AG08395 (cell line): ENCODE measurements at regions not wholly inside any gene's neighbourhood (a gene's known extent, or its start where the extent isn't known, plus 50 kb on each side); places are given as distances from the start of the nearest gene placed in this dataset.

Source experiments
- DNase-seq: peaks from one replicate; pipeline ENCODE4 v3.0.0; 2012; ENCODE audit warnings: mixed read lengths, low spot score

DNA sequence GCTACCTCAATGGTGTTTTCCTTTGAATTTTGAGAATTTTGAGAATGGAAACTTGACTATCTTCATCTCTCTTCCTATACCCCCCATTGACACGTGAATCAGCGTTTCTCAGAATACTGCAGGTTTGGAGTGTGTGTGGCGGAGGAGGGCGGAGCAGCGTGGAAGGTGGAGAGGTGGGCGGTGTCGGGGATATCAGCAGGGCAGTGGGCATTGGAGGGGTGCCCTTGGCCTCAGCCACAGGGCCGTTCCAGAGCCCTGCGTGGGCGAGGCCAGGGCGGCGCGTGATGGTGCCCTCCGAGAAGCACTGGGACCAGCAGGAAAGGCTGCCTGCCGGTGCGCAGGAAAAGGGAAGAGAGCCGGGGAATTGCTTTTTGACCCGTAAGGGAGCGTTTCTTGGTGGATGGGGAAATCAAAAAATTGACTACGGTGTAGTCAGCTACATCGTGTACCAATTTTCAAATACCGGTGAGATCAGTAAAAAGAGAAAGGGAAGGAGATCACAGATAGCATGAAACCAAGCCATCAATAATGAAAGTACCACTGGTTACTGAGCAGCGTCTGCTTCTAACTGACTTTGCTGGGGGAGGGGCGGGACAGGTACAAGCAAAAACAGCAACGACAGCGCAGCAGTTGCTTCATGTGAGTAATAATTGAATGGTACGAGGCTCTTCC, 82.7 kb upstream of the DUSP22 start:
- DNase-seq: no peak

DNA sequence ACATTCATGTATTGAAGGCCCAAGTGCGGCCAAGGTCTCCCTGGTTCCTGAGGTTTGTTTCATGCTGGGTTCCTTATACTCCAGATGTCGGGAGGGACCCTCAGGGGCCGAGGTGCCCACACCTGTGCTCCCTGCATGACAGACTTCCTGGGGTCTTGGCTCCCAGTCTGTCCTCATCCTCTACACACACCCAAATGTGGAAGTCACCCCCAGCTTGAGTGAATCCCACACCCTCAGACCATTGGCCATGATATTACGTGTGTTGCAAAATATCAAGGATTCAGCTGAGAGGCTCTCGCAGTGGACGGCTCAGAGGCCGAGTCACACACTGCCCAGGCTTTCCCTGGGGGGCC, 82.2 kb upstream of the DUSP22 start:
- DNase-seq: no peak

DNA sequence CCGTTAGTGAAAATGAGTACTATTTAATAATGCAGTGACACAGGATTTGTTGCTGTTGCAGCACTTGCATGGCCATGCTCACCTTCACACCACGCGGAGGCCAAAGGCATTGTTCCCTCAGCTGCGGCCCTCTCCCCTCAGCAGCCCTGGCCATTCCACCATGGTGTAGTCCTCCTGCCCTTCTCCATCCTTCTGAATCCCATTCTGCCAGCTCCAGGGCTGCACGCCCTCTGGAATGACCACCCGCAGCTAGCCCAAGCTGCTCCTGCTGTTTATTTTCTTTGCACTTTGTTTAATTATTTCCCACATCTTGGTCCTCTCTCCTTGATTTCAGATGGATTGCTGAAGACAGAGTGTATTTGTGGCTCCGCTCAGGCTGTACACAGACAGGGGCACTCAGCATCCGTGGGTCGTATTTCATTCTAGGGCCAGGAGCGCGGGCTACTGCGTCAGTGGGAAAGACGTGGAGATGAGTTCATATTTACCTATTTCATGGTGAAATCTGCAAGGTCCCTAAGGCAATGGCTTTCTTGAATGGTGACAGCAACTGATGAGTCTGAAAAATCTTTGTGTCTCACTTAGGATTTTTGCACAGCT, 81.4 kb upstream of the DUSP22 start:
- DNase-seq: no peak

DNA sequence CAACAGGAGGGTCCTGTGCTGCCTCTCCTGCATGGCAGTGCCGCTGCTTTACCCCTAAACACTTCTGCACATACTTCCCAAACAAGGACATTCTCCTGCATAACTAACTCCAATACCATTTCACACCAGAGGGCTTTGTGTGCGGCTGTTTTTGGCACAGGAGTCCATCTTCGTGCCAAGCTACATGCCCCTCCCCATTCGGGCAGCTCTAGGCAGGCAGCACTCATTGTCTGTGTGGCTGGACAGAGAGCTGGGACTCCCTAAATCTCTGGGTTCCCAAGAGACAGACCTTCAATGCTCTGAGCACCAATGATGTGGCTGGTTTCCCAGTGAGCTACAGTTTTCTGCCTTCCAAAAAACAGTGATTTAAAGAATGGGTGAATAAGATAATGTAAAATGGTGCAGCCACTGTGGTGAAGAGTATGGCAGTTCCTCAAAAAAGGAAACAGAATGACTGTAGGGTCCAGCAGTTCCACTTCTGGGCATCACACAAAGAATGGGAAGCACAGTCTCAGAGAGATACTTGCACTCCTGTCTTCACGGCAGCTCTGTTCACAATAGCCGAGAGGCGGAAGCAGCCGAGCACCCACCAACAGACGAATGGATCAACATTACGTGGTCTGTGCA, 80.3 kb upstream of the DUSP22 start:
- no peak for DNase-seq

DNA sequence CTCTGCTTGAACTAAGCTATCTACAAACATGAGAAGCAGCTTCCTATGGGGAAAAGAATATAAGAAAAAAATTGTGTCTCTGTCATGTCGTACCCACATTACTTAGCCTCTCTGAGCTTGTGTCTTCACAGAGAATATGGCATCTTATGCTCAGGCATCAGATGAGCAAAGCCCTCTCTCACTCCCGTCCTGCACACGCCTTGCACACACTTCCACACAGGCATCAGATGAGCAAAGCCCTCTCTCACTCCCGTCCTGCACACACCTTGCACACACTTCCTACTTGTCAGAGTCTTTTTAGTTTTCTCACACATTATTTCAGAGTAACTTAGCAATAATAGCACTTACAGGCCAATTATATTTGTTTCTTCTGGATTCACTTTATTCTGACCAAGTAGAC, 79.0 kb upstream of the DUSP22 start:
- no peak for DNase-seq

DNA sequence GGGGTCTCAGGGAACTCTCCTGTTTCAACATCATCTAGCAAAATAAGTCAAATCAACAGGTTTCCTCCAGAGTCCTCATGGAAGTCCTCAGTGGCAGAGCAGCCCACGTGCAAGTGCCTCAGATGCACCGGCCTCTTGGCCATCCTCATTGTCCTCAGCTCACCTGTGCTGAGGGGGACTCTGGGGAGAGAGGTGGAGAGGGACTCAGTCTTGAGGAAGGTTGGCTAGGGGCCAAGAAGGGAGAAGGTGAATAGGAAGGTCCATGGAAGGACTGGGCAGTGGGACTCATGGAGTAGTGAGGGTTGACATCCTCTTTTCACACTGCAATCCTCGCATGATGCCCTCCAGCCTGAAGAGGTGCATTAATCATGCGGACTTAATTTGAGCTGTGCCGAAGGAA, 77.9 kb upstream of the DUSP22 start:
- no peak for DNase-seq

DNA sequence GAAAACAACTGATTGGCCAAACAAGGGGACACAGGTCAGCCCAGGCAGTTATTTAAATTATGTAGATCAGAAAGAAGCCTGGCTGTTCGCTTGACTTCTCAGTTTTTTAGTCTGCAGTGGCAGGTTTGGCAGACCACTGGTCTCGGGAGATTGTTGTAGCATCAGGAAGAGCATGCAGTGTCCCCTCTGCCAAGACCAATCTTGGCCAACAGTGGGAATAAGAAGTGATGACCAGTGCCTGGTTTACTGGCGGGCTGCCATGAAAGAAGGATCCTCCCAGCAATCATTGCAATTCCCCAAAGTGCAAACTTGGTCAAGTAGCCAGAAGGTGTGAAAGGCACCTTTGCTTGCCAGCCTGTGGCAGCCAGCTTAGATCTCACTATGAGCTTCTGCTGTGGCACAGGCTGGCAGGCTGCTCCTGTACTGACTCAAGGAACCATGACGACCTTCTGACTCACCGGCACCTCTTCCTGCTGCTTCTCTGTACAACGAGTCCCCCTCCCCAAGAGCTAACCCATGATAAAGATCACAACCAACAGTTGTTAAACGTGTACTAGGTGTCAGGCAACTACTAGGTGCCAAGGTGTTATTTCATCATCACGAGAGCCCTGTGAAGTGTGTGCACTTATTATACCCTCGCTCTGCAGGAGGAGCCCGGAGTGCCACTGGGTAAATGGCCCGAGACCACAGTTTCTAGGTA, 76.8 kb upstream of the DUSP22 start:
- DNase-seq: no peak

DNA sequence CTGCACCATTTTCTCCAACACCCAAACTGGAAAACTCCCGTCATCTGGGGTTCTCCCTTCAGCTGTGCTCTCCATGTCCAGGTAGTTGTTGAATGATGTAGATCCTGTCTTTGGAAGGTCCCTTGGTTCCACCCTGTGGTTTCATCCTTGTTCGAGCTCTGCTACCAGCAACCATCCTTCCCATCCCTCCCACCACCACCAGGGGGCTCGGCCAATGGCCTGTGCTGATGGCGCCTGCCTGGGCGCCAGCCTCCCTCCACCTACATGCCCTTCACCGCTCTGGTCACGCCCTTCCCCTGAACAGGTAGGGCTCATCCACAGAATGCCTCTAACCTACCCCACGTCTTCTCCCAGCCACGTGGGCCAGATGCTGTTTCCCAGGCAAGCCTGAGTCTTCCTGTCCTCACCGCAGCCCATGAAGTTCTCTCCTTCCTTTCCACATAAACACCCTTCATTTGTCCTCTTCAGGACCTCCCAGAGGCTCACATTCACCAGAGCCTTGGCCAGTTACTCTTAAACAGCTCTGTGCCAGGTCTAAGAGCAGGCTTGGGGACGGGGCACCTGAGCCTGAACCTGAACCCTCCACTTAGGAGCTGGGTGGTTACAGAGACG, 75.1 kb upstream of the DUSP22 start:
- no peak for DNase-seq

DNA sequence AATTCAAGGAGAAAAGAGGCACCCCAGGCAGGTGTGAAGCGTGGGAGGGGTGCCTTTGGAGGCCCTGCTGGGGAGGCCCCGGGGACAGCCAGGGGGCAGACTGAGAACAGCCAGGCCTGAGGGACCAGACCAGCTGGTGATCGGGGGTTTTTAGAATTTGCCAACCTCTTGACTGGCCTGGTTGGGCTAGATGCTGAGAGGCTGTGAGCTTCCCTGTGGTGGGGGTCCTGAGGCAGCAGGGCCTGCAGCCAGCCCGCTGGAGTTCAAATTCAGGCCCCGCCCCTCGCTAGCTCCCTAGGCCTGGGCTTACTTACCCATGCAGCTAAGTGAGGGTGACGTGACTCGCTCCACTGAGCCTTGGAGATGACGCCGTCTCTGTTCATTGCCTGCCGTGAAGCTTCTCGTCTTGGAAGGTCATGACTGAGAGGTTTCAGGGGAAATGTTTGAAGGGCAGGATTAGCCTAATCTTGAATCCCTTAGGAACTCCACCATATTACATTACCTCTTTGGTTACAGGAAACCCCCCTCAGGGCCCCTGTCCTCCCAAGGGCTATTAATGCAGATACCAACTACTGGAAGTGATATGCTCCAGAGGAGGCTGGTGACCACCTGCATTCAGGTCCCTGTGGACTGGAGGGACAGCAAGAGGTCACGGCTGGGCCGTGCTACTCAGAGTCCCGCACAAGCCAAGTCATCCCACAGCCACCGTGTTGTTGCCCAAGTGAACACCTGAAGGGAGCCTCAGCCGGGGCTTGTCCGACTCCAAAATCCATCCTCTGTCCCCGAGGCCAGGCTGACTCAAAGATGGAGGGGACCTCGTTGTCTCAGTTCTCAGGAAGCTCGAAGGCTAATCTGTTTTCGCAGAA, 73.9 kb upstream of the DUSP22 start:
- no peak for DNase-seq

DNA sequence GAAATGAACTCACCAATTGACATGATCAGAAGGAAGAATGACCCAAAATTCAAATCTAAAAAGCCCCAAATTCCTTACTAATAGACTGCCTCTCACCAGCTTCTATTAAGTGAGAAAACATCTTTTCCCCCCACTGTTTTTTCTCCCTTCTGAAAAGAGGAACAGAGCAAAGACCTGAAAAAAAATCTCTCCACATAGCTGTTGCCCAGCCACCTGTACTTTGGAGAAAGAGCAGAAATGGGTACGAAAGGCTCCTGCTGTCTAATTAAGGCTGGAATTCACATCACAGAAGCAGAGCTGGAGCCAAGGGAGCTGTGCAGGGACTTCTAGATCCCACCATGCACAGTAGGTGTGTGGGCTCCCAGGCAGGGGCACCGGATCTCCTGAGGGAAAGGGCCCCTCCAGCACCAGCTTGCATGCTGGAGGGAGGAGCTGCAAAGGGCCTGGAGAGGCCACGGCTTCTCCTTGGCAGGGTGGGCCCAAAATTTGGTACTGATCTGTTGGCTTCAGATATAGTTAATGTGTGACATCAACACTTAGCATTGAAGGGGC, 73.2 kb upstream of the DUSP22 start:
- no peak for DNase-seq

DNA sequence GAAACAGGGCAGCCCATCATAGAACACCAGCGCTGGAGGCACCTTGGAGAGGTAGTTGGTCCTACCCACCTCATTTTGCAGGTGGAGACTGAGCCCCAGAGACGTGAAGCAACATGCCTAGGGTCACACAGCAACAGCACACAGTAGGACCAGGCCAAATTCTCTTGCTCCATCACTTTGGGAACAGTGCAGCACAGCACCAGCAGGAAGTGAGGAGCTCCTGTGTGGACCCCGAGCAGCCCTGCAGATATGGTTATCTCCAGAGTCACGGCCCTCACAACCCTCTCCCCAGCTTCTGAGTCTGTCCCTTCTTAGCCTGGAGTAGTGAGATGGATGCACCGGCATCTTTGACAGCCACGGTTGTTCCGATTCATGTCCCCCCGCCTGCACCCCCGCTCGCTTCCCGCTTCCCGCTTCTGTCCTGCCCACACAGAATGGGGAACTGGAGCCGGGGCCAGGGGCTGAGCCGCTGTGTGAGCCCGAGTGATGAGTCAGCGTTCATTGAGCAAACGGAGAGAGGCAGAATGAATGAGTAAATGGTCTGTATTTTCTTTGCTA, 72.6 kb upstream of the DUSP22 start:
- no peak for DNase-seq

DNA sequence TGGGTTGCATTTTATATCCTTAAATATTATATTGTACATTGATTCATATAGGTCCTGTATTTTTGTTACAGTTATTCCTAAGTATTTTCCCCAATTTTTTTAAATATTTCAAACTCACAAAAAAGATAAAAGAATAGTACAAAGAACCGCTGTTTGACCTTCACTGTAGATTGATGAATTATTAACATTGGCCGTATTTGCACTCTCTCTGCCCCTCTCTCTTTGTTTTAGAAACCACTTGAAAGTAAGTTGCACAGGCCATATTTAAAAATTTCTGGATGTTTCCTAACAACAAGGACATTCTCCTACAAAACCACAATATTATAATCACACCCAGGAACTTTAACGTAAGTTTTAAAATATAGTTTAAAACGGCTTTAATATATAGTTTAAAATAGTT, 72.0 kb upstream of the DUSP22 start:
- no peak for DNase-seq

DNA sequence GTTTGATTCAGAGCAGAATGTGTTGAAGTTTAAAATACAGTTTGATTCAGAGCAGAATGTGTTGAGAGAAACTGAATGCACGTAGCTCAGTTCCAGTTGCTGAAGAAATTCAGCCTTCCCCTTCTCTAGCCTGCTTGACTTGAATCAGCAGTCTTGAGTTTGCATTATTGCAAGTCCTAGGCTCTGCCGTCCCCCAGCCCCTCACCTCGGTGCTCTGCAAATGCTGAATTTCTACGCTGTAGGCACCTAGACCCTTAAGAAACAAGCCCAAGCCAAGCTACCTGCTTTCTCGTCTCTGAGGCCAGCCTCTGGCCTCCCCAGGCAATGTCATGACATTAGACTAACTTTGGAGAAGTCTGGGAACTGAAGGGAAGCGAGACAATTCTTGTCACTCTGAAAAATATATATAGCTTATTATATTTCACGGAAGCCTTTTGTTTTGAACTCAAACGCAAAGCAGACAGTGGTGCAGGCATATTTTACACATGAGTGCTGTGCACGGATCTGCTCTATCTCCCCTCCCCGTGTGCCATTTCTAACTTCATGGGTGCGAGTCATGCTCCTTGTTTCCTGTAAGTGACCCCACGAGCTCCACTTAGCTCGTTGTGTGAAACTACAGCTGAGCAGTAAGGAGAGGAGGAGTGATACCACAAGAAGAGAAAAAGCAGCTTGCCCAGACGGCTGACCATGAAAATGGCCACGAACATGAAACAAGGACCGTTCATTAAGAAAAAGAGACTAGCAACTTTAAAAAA, 71.4 kb upstream of the DUSP22 start:
- no peak for DNase-seq

DNA sequence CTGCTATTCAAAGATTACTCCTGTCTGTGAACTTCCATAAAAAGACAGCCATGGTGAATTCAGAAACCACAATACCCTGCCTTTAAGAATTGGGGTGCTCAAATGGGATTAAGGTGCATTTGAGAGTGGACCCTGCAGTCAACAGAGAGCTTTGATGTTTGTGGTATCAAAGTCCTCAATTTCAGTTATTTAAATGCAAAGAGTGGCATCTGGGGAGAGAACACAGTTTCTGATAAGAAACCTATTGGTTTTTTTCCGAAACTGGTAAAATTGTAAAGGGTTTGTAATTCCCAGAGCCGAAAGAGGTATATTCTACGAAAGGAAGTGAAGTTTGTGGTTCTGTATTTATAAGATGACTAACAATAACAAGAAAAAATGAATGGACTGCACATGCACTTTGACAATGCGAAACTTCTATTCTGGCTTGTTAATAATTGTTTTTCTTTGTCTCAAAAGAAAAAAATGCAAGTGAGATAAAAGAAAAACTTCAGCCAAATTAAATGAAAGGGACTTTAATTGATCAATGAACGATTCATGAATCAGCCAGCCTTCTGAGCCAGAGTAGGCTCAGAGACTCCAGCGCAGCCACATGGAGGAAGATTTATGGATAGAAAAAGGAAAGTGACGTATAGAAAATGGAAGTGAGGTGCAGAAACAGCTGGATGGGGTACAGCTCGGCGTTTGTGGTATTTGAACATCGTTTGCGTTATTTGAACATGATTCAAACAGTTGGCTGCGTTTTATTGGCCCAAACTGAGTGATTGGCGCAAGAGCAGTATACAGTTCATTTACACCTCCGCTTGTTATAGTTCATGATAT, 70.5 kb upstream of the DUSP22 start:
- no peak for DNase-seq

DNA sequence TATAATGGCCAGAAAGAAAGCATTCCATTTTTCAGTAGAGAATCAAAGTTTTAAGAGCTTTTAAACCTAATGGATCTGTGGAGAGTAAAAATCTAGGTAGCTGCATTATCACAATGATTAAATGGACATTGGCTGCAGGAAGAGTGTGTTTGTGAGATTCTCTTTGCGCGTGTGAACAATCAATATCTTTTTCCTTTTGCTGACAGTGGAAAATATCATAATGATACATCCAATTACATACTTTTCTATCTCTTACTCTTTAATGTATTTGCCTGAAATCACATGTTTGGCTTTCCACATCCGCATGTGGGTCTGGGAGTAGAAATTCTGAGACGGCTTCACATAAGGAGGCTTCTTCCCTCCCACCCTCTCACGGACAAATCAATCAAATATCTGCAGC, 69.8 kb upstream of the DUSP22 start:
- DNase-seq: no peak

DNA sequence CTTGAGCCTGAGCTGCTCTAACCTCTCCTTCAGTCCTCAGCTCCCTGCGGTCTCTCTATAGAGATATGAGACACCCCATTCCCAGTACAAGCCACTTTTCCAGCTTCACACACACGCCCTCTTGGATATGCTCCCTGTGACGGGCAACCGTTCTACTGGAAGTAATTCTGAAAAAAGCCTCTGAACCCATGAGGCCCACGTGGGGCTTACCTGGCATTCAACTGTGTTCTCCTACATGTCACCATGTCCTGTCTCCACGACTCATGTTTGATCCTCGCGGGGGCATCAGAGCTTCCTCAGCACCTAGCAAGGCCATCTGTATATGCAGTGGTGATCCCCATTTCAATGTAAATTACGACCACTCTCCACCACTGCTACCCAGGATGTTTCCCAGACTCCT, 69.2 kb upstream of the DUSP22 start:
- no peak for DNase-seq

DNA sequence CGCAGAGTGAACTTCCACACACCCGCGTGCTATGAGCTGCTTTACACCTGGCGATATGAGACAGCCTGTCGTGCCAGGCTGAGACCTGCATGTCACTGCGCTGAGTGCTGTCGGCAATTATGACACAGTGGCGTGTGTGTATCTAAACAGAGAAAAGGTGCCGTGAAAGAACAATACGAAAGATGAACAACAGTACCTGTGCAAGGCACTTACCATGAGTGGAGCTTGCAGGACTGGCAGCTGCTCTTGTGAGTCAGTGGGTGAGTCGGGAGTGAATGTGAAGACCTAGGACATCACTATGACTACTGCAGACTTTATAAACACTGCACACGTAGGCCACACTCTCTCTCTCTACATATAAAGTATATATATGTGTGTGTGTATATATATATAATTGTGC, 68.5 kb upstream of the DUSP22 start:
- DNase-seq: no peak

DNA sequence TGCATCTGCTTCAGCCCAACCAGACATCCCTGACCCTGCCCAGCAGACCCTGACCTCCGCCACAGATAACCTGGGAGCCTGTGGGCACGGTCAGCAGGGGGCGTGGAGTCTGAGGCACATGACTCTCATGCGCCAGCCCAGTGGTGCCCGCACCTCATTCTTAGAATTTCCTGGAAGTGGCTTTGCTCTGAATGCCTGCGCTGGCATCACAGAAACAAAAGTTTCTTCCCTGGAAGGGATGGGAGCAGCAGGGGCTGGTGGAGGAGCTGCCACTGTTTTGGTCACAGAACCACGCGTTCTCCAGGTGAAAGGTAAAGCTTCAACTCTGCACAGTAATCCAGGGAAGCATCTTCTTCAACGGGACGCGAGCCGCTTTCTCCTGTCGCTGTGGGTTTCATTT, 67.9 kb upstream of the DUSP22 start:
- DNase-seq: no peak

DNA sequence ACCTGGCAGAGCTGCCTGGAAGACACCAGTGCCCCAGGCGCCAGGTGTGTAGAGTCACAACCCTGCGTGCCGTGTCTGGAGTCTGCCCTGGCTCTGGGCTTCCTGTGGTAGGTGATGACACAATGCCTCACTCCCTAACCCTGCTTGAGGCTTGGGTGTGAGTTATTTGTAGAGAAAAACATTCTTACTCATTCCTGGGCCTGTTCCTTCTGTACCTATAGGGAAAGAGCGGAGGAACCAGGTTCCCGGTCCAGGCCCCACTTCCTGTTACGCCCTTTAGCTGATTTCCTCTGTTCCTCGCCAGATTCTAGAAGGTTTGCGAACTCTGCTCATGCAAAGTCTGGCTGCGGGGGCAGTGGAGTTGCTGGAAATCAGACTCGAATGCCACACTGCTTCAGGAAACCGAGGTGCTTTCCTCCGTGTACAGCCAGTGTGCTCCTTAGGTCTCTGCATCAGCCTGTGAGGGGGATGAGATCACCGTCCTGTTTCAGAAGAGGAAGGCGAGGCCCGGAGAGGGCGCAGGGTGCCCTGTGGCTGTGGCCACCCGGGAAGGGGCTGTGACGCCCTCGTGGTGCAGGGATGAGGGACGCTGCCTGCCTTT, 67.1 kb upstream of the DUSP22 start:
- no peak for DNase-seq
